ENCODE measurements at regions not wholly inside any gene's neighbourhood (a gene's known extent, or its start where the extent isn't known, plus 50 kb on each side); places are given as distances from the start of the nearest gene placed in this dataset.

GRCh38 chr7:115844857-115845256 is 185.7 kb downstream of the TFEC start:
- no peak for TF ChIP-seq EZH2 (IDR thresholded peaks at IDR 0.05; ENCODE audit: insufficient read depth, poor library complexity, severe bottlenecking)
- no peak for TF ChIP-seq EZH2phosphoT487 (IDR thresholded peaks at IDR 0.05; ENCODE audit: insufficient read depth, low read depth)

Data from GM23248 (cell line).